GM20431 (cell line): ENCODE measurements at regions not wholly inside any gene's neighbourhood (a gene's known extent, or its start where the extent isn't known, plus 50 kb on each side); places are given as distances from the start of the nearest gene placed in this dataset.
"Not testable (repeated sequence)": the region's sequence is repeated elsewhere in the genome, so short reads cannot be mapped to it uniquely, and the experiment has no call there.

Source experiments
- in situ Hi-C: fragments of 300-500 bp; cut with MseI, MboI; formaldehyde crosslinking; loops from one replicate; pipeline ENCODE4 v1.15.0; 2020; ENCODE audit warnings: low sequenced_read_pairs; ENCODE audit not compliant: unreplicated experiment

GRCh38 chr2:7649461-7650228 is 732.4 kb downstream of the RNF144A start:
- in situ Hi-C loops: no loop called here

- in situ Hi-C loops: no loop called here
Measured at GRCh38 chr2:7653617-7654016, 736.4 kb downstream of the RNF144A start.

- in situ Hi-C loops: no loop called here
Measured at GRCh38 chr2:7655629-7656028, 738.4 kb downstream of the RNF144A start.

- in situ Hi-C loops: not testable (repeated sequence)
Measured at GRCh38 chr2:7657526-7657925, 740.3 kb downstream of the RNF144A start.

- in situ Hi-C loops: no loop called here
Measured at GRCh38 chr2:7658486-7658885, 741.3 kb downstream of the RNF144A start.

- in situ Hi-C loops: no loop called here
Measured at GRCh38 chr2:7660816-7661215, 743.6 kb downstream of the RNF144A start.

GRCh38 chr2:7661502-7661901 is 744.3 kb downstream of the RNF144A start:
- in situ Hi-C loops: no loop called here

- in situ Hi-C loops: no loop called here
Measured at GRCh38 chr2:7665880-7666279, 748.7 kb downstream of the RNF144A start.

- in situ Hi-C loops: no loop called here
Measured at GRCh38 chr2:7666596-7667259, 749.5 kb downstream of the RNF144A start.

GRCh38 chr2:7667260-7667757 is 750.1 kb downstream of the RNF144A start:
- in situ Hi-C loops: no loop called here

GRCh38 chr2:7670905-7671641 is 753.9 kb downstream of the RNF144A start:
- in situ Hi-C loops: no loop called here

- in situ Hi-C loops: no loop called here
Measured at GRCh38 chr2:7672027-7672684, 754.9 kb downstream of the RNF144A start.

GRCh38 chr2:7672685-7673071 is 755.5 kb downstream of the RNF144A start:
- in situ Hi-C loops: no loop called here

- in situ Hi-C loops: no loop called here
Measured at GRCh38 chr2:7673101-7673500, 755.9 kb downstream of the RNF144A start.

- in situ Hi-C loops: no loop called here
Measured at GRCh38 chr2:7673853-7674252, 756.6 kb downstream of the RNF144A start.

GRCh38 chr2:7674606-7675005 is 757.4 kb downstream of the RNF144A start:
- in situ Hi-C loops: no loop called here

GRCh38 chr2:7676714-7677113 is 759.5 kb downstream of the RNF144A start:
- in situ Hi-C loops: no loop called here

- in situ Hi-C loops: no loop called here
Measured at GRCh38 chr2:7681881-7682461, 764.8 kb downstream of the RNF144A start.

- in situ Hi-C loops: no loop called here
Measured at GRCh38 chr2:7683196-7683595, 766.0 kb downstream of the RNF144A start.

GRCh38 chr2:7683708-7684107 is 766.5 kb downstream of the RNF144A start:
- in situ Hi-C loops: no loop called here
